SK-N-SH (cell line): ENCODE measurements at regions not wholly inside any gene's neighbourhood (a gene's known extent, or its start where the extent isn't known, plus 50 kb on each side); places are given as distances from the start of the nearest gene placed in this dataset.

Experiments
- CTCF ChIA-PET: fragments of 300-600, 350-600 bp; formaldehyde crosslinking; extraction: SDS; loops from one replicate; lab custom pipeline; 2021; lab: Yijun Ruan, JAX
- POLR2A ChIA-PET: fragments of 350-600 bp; sonication (Branson Sonifier 250); formaldehyde crosslinking; extraction: SDS; loops from one replicate; lab custom pipeline; 2020; ENCODE audit warnings: antibody characterized with exemption, inconsistent platforms; lab: Yijun Ruan, JAX
- DNase-seq: peaks from one replicate; pipeline ENCODE4 v3.0.0; 2012
- H2AFZ ChIP-seq: fragments of 200-600 bp; sonication (generic); 2 replicates; pipeline ENCODE4 v1.8.1; 2016; ENCODE audit warnings: antibody characterized with exemption, mild to moderate bottlenecking, low read depth
- H3F3A ChIP-seq: fragments of 200-600 bp; sonication (generic); replicated peaks from 2 replicates; pipeline ENCODE3; 2016; ENCODE audit warnings: antibody characterized with exemption, mild to moderate bottlenecking; ENCODE audit not compliant: insufficient read depth
- H3K27ac ChIP-seq, 2 experiments: fragments of 200-500 bp in 1 of 2; fragments of 200-600 bp in 1 of 2; sonication (Bioruptor generic) in 1 of 2; sonication (generic), shearing (Covaris generic) in 1 of 2; 2 replicates each; pipeline versions ENCODE4 v1.5.1 to v1.6.1; 2014 to 2016; ENCODE audit warnings: low read depth in 2 of 2, inconsistent platforms in 1 of 2, low read length in 1 of 2, mild to moderate bottlenecking in 1 of 2, mixed read lengths in 1 of 2
- H3K27me3 ChIP-seq: fragments of 200-600 bp; sonication (generic), shearing (Covaris generic); 2 replicates; pipeline ENCODE4 v1.6.1; 2016; ENCODE audit warnings: mixed run types; ENCODE audit not compliant: insufficient read depth
- H3K36me3 ChIP-seq, 2 experiments: fragments of 200-500 bp in 1 of 2; fragments of 200-600 bp in 1 of 2; sonication (Bioruptor generic) in 1 of 2; sonication (generic) in 1 of 2; replicated peaks in 1 of 2; 2 replicates each; pipeline versions ENCODE3 to v1.5.1; 2014 to 2016; ENCODE audit warnings: low read length in 1 of 2, mild to moderate bottlenecking in 1 of 2; ENCODE audit not compliant: insufficient read depth in 2 of 2, control insufficient read depth in 1 of 2
- H3K4me1 ChIP-seq, 2 experiments: fragments of 200-500 bp in 1 of 2; fragments of 200-600 bp in 1 of 2; sonication (Bioruptor generic) in 1 of 2; sonication (generic), shearing (Covaris generic) in 1 of 2; 2 replicates each; pipeline versions ENCODE4 v1.5.1 to v1.6.1; 2014 to 2016; ENCODE audit warnings: low read depth in 1 of 2, low read length in 1 of 2, mixed run types in 1 of 2; ENCODE audit not compliant: insufficient read depth in 2 of 2, control insufficient read depth in 1 of 2
- H3K4me2 ChIP-seq: fragments of 200-600 bp; sonication (generic), shearing (Covaris generic); 2 replicates; pipeline ENCODE4 v1.6.1; 2017; ENCODE audit warnings: mixed run types
- H3K4me3 ChIP-seq, 2 experiments: fragments of 200-500 bp in 1 of 2; fragments of 200-600 bp in 1 of 2; sonication (Bioruptor generic) in 1 of 2; sonication (generic), shearing (Covaris generic) in 1 of 2; 2 replicates each; pipeline versions ENCODE4 v1.5.1 to v1.8.1; 2014 to 2016; ENCODE audit warnings: low read depth in 2 of 2, inconsistent platforms in 1 of 2, low read length in 1 of 2, mild to moderate bottlenecking in 1 of 2, mixed read lengths in 1 of 2, moderate library complexity in 1 of 2
- H3K79me2 ChIP-seq: fragments of 200-600 bp; sonication (generic); 2 replicates; pipeline ENCODE4 v1.8.1; 2017; ENCODE audit warnings: mild to moderate bottlenecking; ENCODE audit not compliant: insufficient read depth
- H3K9ac ChIP-seq: fragments of 200-600 bp; sonication (generic); 2 replicates; pipeline ENCODE4 v1.6.1; 2017; ENCODE audit warnings: mixed run types
- H3K9me2 ChIP-seq: fragments of 200-600 bp; sonication (generic); 2 replicates; pipeline ENCODE4 v1.6.1; 2017; ENCODE audit warnings: mixed run types
- H3K9me3 ChIP-seq: fragments of 200-600 bp; sonication (generic); 2 replicates; pipeline ENCODE4 v1.6.1; 2017; ENCODE audit warnings: mixed run types, mild to moderate bottlenecking, moderate library complexity
- H4K20me1 ChIP-seq: fragments of 200-600 bp; sonication (generic); 2 replicates; pipeline ENCODE4 v1.6.1; 2017; ENCODE audit warnings: mild to moderate bottlenecking, mixed run types; ENCODE audit not compliant: insufficient read depth
- ELF1 ChIP-seq: IDR thresholded peaks from 2 replicates; pipeline ENCODE4 v1.4.0; 2012
- EP300 ChIP-seq, 2 experiments: IDR thresholded peaks; 2 replicates each; pipeline versions ENCODE4 v1.4.0 to v1.6.1; 2012; ENCODE audit warnings: borderline replicate concordance in 1 of 2, low read depth in 1 of 2, low read length in 1 of 2
- FOSL2 ChIP-seq: IDR thresholded peaks from 2 replicates; pipeline ENCODE4 v1.4.0; 2012; ENCODE audit warnings: low read depth, mild to moderate bottlenecking, moderate library complexity, borderline replicate concordance
- FOXJ3 ChIP-seq: sonication (generic); formaldehyde crosslinking; IDR thresholded peaks from 2 replicates; pipeline ENCODE4 v1.5.1; 2020; ENCODE audit warnings: mild to moderate bottlenecking, missing genetic modification reagents
- GABPA ChIP-seq: IDR thresholded peaks from 2 replicates; pipeline ENCODE4 v1.4.0; 2012; ENCODE audit warnings: low read depth, mild to moderate bottlenecking
- GATA2 ChIP-seq: sonication (generic); formaldehyde crosslinking; IDR thresholded peaks from 2 replicates; pipeline ENCODE4 v1.5.0; 2020; ENCODE audit warnings: mild to moderate bottlenecking, missing genetic modification reagents
- JUND ChIP-seq: IDR thresholded peaks from 2 replicates; pipeline ENCODE4 v1.4.0; 2012
- MEF2A ChIP-seq: IDR thresholded peaks from 2 replicates; pipeline ENCODE4 v1.4.0; 2012; ENCODE audit warnings: low read depth, borderline replicate concordance
- MXI1 ChIP-seq: IDR thresholded peaks from 2 replicates; pipeline ENCODE4 v1.6.1; 2012; ENCODE audit warnings: mild to moderate bottlenecking, low read depth, low read length, improper control_type of control experiment
- NFIC ChIP-seq: IDR thresholded peaks from 2 replicates; pipeline ENCODE4 v1.4.0; 2012; ENCODE audit warnings: borderline replicate concordance
- NRF1 ChIP-seq: IDR thresholded peaks from 2 replicates; pipeline ENCODE4 v1.6.1; 2012; ENCODE audit warnings: low read depth, mild to moderate bottlenecking, low read length
- RCOR1 ChIP-seq: fragments of 150-350 bp; IDR thresholded peaks from 2 replicates; pipeline ENCODE4 v1.6.1; 2017; ENCODE audit warnings: antibody characterized with exemption, low read length
- RFX5 ChIP-seq: IDR thresholded peaks from 2 replicates; pipeline ENCODE4 v1.6.1; 2012; ENCODE audit warnings: mild to moderate bottlenecking, improper control_type of control experiment, low read length
- RXRA ChIP-seq: IDR thresholded peaks from 2 replicates; pipeline ENCODE4 v1.4.0; 2012; ENCODE audit warnings: low read depth, mild to moderate bottlenecking, borderline replicate concordance
- SMC3 ChIP-seq: IDR thresholded peaks from 2 replicates; pipeline ENCODE4 v1.6.1; 2012; ENCODE audit warnings: low read depth, low read length, improper control_type of control experiment
- TAF1 ChIP-seq: IDR thresholded peaks from 2 replicates; pipeline ENCODE4 v1.6.1; 2012; ENCODE audit warnings: low read depth, mild to moderate bottlenecking, low read length, moderate library complexity, borderline replicate concordance
- TEAD4 ChIP-seq: IDR thresholded peaks from 2 replicates; pipeline ENCODE4 v1.4.0; 2012; ENCODE audit warnings: mild to moderate bottlenecking, borderline replicate concordance; ENCODE audit not compliant: insufficient read depth
- YY1 ChIP-seq: IDR thresholded peaks from 2 replicates; pipeline ENCODE4 v1.4.0; 2012; ENCODE audit warnings: low read depth, mild to moderate bottlenecking
- WGBS: methylation state at CpG from one replicate; pipeline ENCODE4 v1.1.6; 2017; ENCODE audit warnings: low lambda C conversion rate; 5-methylcytosine and 5-hydroxymethylcytosine counted together
- TF ChIP-seq, protein P1 (sequence below): fragments of 200-600 bp; sonication (generic); IDR thresholded peaks from 2 replicates; pipeline ENCODE4 v1.6.1; 2017; ENCODE audit warnings: antibody characterized with exemption, mild to moderate bottlenecking, moderate library complexity
- TF ChIP-seq, protein P2 (sequence below): IDR thresholded peaks from 2 replicates; pipeline ENCODE4 v1.4.0; 2012; ENCODE audit warnings: low read depth, borderline replicate concordance
- TF ChIP-seq, protein P3 (sequence below): fragments of 150-350 bp; IDR thresholded peaks from 2 replicates; pipeline ENCODE4 v1.6.1; 2017; ENCODE audit warnings: antibody characterized with exemption, low read length, low read depth, borderline replicate concordance
- TF ChIP-seq, protein P4 (sequence below): fragments of 150-350 bp; IDR thresholded peaks from 2 replicates; pipeline ENCODE4 v1.6.1; 2016; ENCODE audit warnings: mild to moderate bottlenecking, low read depth, low read length
- TF ChIP-seq, protein P5 (sequence below): IDR thresholded peaks from 2 replicates; pipeline ENCODE4 v1.4.0; 2012; ENCODE audit warnings: low read depth
- TF ChIP-seq, protein P6 (sequence below): IDR thresholded peaks from 2 replicates; pipeline ENCODE4; 2012

DNA sequence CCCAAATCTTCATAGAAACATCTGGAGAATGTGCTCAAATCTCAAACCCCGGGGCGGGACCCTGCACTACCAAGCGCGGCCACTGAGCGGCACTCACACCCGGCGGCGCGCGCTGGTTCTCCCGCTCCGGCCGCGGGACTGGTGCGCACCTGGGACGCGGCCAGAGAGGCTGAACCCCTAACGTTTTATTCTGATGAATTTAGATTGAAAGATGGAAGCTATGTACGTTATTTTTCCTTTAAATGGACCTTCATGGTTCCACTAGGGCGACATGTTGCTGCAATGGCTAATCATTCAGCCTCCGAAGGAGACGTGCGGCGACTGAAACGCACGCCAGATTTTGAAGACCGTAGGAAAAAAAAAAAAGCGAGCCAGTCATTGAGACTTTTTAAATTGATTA, 107.0 kb upstream of the INSIG1 start:
- CTCF ChIA-PET: interaction anchor here (0.6 to 11.1 kb wide), 51 partner anchors 10 to 951 kb away, joined by 3 to 176 read pairs (median 5); no protein-coding TSS in a partner anchor
- no peaks in the 10 kb centered on the region for H3K36me3 ChIP-seq
- H3F3A ChIP-seq: no peaks in the 10 kb centered on the region
- no peak overlapping the region for H2AFZ ChIP-seq
- POLR2A ChIA-PET: no interaction called here
- no peak overlapping the region for H3K4me2 ChIP-seq
- H3K4me3 ChIP-seq: no peak overlapping the region; a peak in 1 of 4 replicates
- peaks cover 19% of the 10 kb centered on the region; the same call in 1 of the 2 replicates for H3K27me3 ChIP-seq
- H4K20me1 ChIP-seq: no peaks in the 10 kb centered on the region
- peaks cover 0 to 2% of the 10 kb centered on the region in 2 experiments; a peak in 1 of 4 replicates for H3K4me1 ChIP-seq
- WGBS: 20% methylated on average over 28 of the region's 28 CpGs
- H3K9ac ChIP-seq: no peak overlapping the region
- H3K79me2 ChIP-seq: no peaks in the 10 kb centered on the region
- DNase-seq: peak; percentile 94
- no peak overlapping the region for H3K27ac ChIP-seq
- no peaks in the 10 kb centered on the region for H3K9me2 ChIP-seq
- H3K9me3 ChIP-seq: peaks cover 2% of the 10 kb centered on the region; the same call in 1 of the 2 replicates
- no peak for TF ChIP-seq MXI1
- TF ChIP-seq NFIC: no peak
- TF ChIP-seq TAF1: no peak
- no peak for TF ChIP-seq TEAD4
- no peak for TF ChIP-seq JUND
- TF ChIP-seq ELF1: no peak
- TF ChIP-seq, protein P1, sequence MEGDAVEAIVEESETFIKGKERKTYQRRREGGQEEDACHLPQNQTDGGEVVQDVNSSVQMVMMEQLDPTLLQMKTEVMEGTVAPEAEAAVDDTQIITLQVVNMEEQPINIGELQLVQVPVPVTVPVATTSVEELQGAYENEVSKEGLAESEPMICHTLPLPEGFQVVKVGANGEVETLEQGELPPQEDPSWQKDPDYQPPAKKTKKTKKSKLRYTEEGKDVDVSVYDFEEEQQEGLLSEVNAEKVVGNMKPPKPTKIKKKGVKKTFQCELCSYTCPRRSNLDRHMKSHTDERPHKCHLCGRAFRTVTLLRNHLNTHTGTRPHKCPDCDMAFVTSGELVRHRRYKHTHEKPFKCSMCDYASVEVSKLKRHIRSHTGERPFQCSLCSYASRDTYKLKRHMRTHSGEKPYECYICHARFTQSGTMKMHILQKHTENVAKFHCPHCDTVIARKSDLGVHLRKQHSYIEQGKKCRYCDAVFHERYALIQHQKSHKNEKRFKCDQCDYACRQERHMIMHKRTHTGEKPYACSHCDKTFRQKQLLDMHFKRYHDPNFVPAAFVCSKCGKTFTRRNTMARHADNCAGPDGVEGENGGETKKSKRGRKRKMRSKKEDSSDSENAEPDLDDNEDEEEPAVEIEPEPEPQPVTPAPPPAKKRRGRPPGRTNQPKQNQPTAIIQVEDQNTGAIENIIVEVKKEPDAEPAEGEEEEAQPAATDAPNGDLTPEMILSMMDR: peak; percentile 91
- TF ChIP-seq, protein P2, sequence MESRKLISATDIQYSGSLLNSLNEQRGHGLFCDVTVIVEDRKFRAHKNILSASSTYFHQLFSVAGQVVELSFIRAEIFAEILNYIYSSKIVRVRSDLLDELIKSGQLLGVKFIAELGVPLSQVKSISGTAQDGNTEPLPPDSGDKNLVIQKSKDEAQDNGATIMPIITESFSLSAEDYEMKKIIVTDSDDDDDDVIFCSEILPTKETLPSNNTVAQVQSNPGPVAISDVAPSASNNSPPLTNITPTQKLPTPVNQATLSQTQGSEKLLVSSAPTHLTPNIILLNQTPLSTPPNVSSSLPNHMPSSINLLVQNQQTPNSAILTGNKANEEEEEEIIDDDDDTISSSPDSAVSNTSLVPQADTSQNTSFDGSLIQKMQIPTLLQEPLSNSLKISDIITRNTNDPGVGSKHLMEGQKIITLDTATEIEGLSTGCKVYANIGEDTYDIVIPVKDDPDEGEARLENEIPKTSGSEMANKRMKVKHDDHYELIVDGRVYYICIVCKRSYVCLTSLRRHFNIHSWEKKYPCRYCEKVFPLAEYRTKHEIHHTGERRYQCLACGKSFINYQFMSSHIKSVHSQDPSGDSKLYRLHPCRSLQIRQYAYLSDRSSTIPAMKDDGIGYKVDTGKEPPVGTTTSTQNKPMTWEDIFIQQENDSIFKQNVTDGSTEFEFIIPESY: no peak
- TF ChIP-seq, protein P3, sequence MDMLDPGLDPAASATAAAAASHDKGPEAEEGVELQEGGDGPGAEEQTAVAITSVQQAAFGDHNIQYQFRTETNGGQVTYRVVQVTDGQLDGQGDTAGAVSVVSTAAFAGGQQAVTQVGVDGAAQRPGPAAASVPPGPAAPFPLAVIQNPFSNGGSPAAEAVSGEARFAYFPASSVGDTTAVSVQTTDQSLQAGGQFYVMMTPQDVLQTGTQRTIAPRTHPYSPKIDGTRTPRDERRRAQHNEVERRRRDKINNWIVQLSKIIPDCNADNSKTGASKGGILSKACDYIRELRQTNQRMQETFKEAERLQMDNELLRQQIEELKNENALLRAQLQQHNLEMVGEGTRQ: no peak
- TF ChIP-seq, protein P4, sequence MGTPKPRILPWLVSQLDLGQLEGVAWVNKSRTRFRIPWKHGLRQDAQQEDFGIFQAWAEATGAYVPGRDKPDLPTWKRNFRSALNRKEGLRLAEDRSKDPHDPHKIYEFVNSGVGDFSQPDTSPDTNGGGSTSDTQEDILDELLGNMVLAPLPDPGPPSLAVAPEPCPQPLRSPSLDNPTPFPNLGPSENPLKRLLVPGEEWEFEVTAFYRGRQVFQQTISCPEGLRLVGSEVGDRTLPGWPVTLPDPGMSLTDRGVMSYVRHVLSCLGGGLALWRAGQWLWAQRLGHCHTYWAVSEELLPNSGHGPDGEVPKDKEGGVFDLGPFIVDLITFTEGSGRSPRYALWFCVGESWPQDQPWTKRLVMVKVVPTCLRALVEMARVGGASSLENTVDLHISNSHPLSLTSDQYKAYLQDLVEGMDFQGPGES: no peak
- no peak for TF ChIP-seq YY1
- TF ChIP-seq RXRA: no peak
- no peak for TF ChIP-seq EP300 (IDR thresholded peaks at IDR 0.05; ENCODE audit: borderline replicate concordance in 1 of 2, low read depth in 1 of 2, low read length in 1 of 2)
- TF ChIP-seq FOXJ3: no peak
- peak; percentile 36; the same call in 1 of the 2 replicates for TF ChIP-seq NRF1
- TF ChIP-seq RFX5: no peak
- TF ChIP-seq GATA2: no peak
- TF ChIP-seq RCOR1: 0 out of 2 replicates have a peak, but pooled peaks have one; percentile 32
- TF ChIP-seq, protein P5, sequence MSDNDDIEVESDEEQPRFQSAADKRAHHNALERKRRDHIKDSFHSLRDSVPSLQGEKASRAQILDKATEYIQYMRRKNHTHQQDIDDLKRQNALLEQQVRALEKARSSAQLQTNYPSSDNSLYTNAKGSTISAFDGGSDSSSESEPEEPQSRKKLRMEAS: no peak
- TF ChIP-seq FOSL2: no peak
- no peak for TF ChIP-seq GABPA
- TF ChIP-seq, protein P6, sequence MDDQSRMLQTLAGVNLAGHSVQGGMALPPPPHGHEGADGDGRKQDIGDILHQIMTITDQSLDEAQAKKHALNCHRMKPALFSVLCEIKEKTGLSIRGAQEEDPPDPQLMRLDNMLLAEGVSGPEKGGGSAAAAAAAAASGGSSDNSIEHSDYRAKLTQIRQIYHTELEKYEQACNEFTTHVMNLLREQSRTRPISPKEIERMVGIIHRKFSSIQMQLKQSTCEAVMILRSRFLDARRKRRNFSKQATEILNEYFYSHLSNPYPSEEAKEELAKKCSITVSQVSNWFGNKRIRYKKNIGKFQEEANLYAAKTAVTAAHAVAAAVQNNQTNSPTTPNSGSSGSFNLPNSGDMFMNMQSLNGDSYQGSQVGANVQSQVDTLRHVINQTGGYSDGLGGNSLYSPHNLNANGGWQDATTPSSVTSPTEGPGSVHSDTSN: no peak
- TF ChIP-seq SMC3: peak; percentile 95
- no peak for TF ChIP-seq MEF2A
